HL-60 (cell line): ENCODE measurements at regions not wholly inside any gene's neighbourhood (a gene's known extent, or its start where the extent isn't known, plus 50 kb on each side); places are given as distances from the start of the nearest gene placed in this dataset.

Experiments used
- DNase-seq, 2 experiments: peaks; one replicate each; pipeline ENCODE4 v3.0.0-alpha.2; 2010 to 2020; ENCODE audit warnings: low read depth in 1 of 2, low spot score in 1 of 2
- H3K27ac ChIP-seq: fragments of 250-450 bp; sonication (Bioruptor Pico); replicated peaks from 2 replicates; pipeline ENCODE4 v1.5.1; 2020; ENCODE audit warnings: mild to moderate bottlenecking, moderate library complexity
- H3K27me3 ChIP-seq: fragments of 250-450 bp; sonication (Bioruptor Pico); 2 replicates; pipeline ENCODE4 v1.5.1; 2021; ENCODE audit warnings: mild to moderate bottlenecking, moderate library complexity; ENCODE audit not compliant: insufficient read depth, poor library complexity, severe bottlenecking
- H3K4me3 ChIP-seq: replicated peaks from 2 replicates; pipeline ENCODE4 v1.5.1; 2011; ENCODE audit warnings: mild to moderate bottlenecking, control low read depth, low read length; ENCODE audit not compliant: insufficient read depth
- GABPA ChIP-seq: IDR thresholded peaks from 2 replicates; pipeline ENCODE4 v1.6.1; 2012; ENCODE audit warnings: low read depth
- POLR2AphosphoS5 ChIP-seq: IDR thresholded peaks from 2 replicates; pipeline ENCODE4 v1.6.1; 2012; ENCODE audit warnings: low read depth
- SPI1 ChIP-seq: IDR thresholded peaks from 2 replicates; pipeline ENCODE4 v1.6.1; 2012; ENCODE audit warnings: low read depth, mild to moderate bottlenecking, borderline replicate concordance
- TF ChIP-seq, protein P1 (sequence below): IDR thresholded peaks from one replicate; pipeline ENCODE4 v1.5.1; 2011; ENCODE audit warnings: low read length, control low read depth, inconsistent platforms; ENCODE audit not compliant: insufficient read depth
- TF ChIP-seq, protein P2 (sequence below): IDR thresholded peaks from 2 replicates; pipeline ENCODE4 v1.6.1; 2012; ENCODE audit warnings: low read depth; ENCODE audit not compliant: insufficient replicate concordance

DNA sequence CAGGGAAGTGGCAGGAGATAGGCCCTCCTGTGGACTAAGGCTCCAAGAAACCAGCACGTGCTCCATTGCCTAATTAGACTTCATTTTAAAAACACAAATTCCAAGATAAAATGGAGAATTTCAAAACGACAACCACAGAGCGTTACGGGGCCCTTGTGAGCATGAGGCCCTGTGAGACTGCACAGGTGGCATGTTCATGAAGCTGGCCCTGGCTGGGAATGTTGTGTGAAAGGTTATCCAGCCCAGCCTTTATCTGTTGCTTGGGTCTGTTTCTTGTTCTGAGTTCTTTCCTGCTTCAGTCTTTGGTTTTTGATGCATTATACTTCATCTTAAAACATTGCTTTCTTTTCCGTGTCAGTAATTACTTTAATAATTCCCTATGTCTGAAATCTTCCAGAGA lies 99.0 kb downstream of the LACC1 start:
- Histone ChIP-seq H3K27ac (no peak overlapping the region), H3K4me3 (no peak overlapping the region), H3K27me3 (no peaks in the 10 kb centered on the region)
- TF ChIP-seq, protein P1, sequence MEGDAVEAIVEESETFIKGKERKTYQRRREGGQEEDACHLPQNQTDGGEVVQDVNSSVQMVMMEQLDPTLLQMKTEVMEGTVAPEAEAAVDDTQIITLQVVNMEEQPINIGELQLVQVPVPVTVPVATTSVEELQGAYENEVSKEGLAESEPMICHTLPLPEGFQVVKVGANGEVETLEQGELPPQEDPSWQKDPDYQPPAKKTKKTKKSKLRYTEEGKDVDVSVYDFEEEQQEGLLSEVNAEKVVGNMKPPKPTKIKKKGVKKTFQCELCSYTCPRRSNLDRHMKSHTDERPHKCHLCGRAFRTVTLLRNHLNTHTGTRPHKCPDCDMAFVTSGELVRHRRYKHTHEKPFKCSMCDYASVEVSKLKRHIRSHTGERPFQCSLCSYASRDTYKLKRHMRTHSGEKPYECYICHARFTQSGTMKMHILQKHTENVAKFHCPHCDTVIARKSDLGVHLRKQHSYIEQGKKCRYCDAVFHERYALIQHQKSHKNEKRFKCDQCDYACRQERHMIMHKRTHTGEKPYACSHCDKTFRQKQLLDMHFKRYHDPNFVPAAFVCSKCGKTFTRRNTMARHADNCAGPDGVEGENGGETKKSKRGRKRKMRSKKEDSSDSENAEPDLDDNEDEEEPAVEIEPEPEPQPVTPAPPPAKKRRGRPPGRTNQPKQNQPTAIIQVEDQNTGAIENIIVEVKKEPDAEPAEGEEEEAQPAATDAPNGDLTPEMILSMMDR: no peak
- TF ChIP-seq, protein P2, sequence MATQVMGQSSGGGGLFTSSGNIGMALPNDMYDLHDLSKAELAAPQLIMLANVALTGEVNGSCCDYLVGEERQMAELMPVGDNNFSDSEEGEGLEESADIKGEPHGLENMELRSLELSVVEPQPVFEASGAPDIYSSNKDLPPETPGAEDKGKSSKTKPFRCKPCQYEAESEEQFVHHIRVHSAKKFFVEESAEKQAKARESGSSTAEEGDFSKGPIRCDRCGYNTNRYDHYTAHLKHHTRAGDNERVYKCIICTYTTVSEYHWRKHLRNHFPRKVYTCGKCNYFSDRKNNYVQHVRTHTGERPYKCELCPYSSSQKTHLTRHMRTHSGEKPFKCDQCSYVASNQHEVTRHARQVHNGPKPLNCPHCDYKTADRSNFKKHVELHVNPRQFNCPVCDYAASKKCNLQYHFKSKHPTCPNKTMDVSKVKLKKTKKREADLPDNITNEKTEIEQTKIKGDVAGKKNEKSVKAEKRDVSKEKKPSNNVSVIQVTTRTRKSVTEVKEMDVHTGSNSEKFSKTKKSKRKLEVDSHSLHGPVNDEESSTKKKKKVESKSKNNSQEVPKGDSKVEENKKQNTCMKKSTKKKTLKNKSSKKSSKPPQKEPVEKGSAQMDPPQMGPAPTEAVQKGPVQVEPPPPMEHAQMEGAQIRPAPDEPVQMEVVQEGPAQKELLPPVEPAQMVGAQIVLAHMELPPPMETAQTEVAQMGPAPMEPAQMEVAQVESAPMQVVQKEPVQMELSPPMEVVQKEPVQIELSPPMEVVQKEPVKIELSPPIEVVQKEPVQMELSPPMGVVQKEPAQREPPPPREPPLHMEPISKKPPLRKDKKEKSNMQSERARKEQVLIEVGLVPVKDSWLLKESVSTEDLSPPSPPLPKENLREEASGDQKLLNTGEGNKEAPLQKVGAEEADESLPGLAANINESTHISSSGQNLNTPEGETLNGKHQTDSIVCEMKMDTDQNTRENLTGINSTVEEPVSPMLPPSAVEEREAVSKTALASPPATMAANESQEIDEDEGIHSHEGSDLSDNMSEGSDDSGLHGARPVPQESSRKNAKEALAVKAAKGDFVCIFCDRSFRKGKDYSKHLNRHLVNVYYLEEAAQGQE: no peak
- TF ChIP-seq POLR2AphosphoS5: no peak
- TF ChIP-seq GABPA: no peak
- no peak for TF ChIP-seq SPI1
- DNase-seq: no peak

DNA sequence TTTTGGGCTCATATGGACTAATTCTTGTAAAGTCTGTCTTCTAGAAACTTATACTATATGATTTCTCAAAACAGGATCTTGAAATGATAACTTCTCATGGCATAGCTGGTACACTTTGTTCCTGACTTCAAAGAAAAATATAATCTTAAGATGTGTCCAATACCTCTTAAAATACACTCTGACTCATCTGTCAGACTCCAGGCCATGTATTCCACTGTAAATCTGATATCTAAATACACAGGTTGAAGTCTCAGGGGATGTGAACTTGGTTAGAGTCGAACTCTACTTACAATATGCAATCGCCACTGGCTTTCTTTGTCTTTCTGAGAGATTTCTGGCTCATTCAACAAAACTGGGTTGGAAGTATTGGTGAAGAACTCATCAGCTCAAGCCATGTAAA lies 99.8 kb downstream of the LACC1 start:
- no peak overlapping the region for H3K4me3 ChIP-seq
- DNase-seq: no peak
- H3K27me3 ChIP-seq: no peaks in the 10 kb centered on the region
- TF ChIP-seq GABPA: no peak
- TF ChIP-seq, protein P2: no peak
- no peak overlapping the region for H3K27ac ChIP-seq

DNA sequence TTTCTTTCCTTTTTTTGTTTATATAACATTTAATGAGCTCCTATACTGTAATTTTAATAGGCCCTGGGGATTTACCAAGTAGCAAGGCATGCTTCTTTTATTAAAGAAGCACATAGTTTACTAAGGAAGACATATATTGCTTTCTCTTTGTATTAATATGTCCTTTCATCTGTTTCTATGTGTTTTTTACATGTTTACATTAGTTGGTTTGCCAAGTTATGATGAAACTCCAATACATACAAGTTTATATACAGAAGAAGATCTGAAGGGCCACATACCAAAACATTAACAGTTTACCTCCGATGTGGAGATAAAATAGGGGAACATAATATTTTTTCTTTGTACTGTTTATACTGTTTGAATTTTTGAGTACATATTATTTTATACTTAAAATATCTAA lies 100.9 kb downstream of the LACC1 start:
- Histone ChIP-seq H3K27me3 (no peaks in the 10 kb centered on the region), H3K4me3 (no peak overlapping the region), H3K27ac (no peak overlapping the region)
- DNase-seq: no peak
- TF ChIP-seq SPI1 (no peak), POLR2AphosphoS5 (no peak), GABPA (no peak)
- TF ChIP-seq, protein P2: no peak
- TF ChIP-seq, protein P1: no peak

DNA sequence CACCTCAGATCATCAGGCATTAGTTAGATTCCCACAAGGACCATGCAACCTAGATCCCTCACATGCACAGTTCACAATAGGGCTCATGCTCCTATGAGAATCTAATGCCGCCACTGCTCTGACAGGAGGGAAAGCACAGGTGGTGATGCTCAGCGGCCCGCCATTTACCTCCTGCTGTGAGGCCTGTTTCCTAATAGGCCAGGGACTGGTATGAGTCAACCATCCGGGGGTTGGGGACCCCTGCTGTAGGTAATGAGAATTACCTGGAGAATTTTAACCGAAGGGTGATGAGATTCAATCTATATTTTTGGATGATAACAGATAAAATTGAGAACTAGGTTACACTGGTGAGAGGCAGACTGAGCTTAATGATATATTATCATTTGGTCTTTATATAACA lies 101.4 kb downstream of the LACC1 start:
- no peaks in the 10 kb centered on the region for H3K27me3 ChIP-seq
- TF ChIP-seq, protein P1: no peak
- TF ChIP-seq SPI1 (no peak), GABPA (no peak)
- DNase-seq: no peak
- no peak overlapping the region for H3K4me3 ChIP-seq
- H3K27ac ChIP-seq: no peak overlapping the region
